ENCODE measurements at regions not wholly inside any gene's neighbourhood (a gene's known extent, or its start where the extent isn't known, plus 50 kb on each side); places are given as distances from the start of the nearest gene placed in this dataset.

- CTCF ChIA-PET (ENCODE audit: unreplicated experiment) = no interaction called here
These were observed 76.3 kb upstream of the ATP2B2 start for GRCh38 chr3:10581716-10582115.

GRCh38 chr3:10582733-10583132 lies 77.3 kb upstream of the ATP2B2 start:
- Histone ChIP-seq H3K9me2 (ENCODE audit: insufficient read depth, low read length) (no peaks in the 10 kb centered on the region), H3K4me2 (ENCODE audit: low read length) (no peak overlapping the region), H4K20me1 (ENCODE audit: insufficient read depth, low read length) (no peaks in the 10 kb centered on the region), H3K9me3 (ENCODE audit: low read length) (no peaks in the 10 kb centered on the region), H2AFZ (ENCODE audit: low read length) (no peak overlapping the region), H3K79me2 (ENCODE audit: insufficient read depth, low read depth, low read length) (no peaks in the 10 kb centered on the region), H3K4me3 (ENCODE audit: low read depth, low read length, poor library complexity, severe bottlenecking) (no peak overlapping the region), H3K36me3 (ENCODE audit: insufficient read depth, low read length) (no peaks in the 10 kb centered on the region), H3K4me1 (ENCODE audit: insufficient read depth, low read length, poor library complexity, severe bottlenecking) (no peaks in the 10 kb centered on the region), H3K27ac (ENCODE audit: low read depth, low read length, poor library complexity, severe bottlenecking) (no peak overlapping the region)
- TF ChIP-seq, protein P1, sequence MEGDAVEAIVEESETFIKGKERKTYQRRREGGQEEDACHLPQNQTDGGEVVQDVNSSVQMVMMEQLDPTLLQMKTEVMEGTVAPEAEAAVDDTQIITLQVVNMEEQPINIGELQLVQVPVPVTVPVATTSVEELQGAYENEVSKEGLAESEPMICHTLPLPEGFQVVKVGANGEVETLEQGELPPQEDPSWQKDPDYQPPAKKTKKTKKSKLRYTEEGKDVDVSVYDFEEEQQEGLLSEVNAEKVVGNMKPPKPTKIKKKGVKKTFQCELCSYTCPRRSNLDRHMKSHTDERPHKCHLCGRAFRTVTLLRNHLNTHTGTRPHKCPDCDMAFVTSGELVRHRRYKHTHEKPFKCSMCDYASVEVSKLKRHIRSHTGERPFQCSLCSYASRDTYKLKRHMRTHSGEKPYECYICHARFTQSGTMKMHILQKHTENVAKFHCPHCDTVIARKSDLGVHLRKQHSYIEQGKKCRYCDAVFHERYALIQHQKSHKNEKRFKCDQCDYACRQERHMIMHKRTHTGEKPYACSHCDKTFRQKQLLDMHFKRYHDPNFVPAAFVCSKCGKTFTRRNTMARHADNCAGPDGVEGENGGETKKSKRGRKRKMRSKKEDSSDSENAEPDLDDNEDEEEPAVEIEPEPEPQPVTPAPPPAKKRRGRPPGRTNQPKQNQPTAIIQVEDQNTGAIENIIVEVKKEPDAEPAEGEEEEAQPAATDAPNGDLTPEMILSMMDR (conservative IDR thresholded peaks at IDR 0.05; ENCODE audit: low read length) = no peak
- TF ChIP-seq EZH2phosphoT487 (IDR thresholded peaks at IDR 0.05; ENCODE audit: borderline replicate concordance, low read depth, low read length) = no peak
- intact Hi-C loops (cut with micrococcal nuclease; ENCODE audit: unreplicated experiment) = no loop called here
- DNase-seq (ENCODE audit: low spot score) = no peak
- ChIA-PET POLR2A (no interaction called here), CTCF (ENCODE audit: unreplicated experiment) (no interaction called here)
- no TSS peak for BruUV-seq (replicated peaks)

More at GRCh38 chr3:10581716-10582115, 76.3 kb upstream of the ATP2B2 start:
- H3K9me3 ChIP-seq (ENCODE audit: low read length) = no peaks in the 10 kb centered on the region
- H3K9me2 ChIP-seq (ENCODE audit: insufficient read depth, low read length) = no peaks in the 10 kb centered on the region
- no peaks in the 10 kb centered on the region for H3K4me1 ChIP-seq (ENCODE audit: insufficient read depth, low read length, poor library complexity, severe bottlenecking)
- H3K27ac ChIP-seq (ENCODE audit: low read depth, low read length, poor library complexity, severe bottlenecking) = no peak overlapping the region
- H3K4me3 ChIP-seq (ENCODE audit: low read depth, low read length, poor library complexity, severe bottlenecking) = no peak overlapping the region
- TF ChIP-seq EZH2phosphoT487 (IDR thresholded peaks at IDR 0.05; ENCODE audit: borderline replicate concordance, low read depth, low read length) = no peak
- TF ChIP-seq, protein P1 (conservative IDR thresholded peaks at IDR 0.05; ENCODE audit: low read length) = no peak
- no TSS peak for BruUV-seq (replicated peaks)
- POLR2A ChIA-PET = interaction anchor here (0.6 kb wide), 1 partner anchor 69 kb away, joined by 4 read pairs; no protein-coding TSS in a partner anchor
- no peaks in the 10 kb centered on the region for H4K20me1 ChIP-seq (ENCODE audit: insufficient read depth, low read length)
- no peak overlapping the region for H3K4me2 ChIP-seq (ENCODE audit: low read length)
- H2AFZ ChIP-seq (ENCODE audit: low read length) = no peak overlapping the region
- no peak for DNase-seq (ENCODE audit: low spot score)
- intact Hi-C loops (cut with micrococcal nuclease; ENCODE audit: unreplicated experiment) = no loop called here
- no peaks in the 10 kb centered on the region for H3K36me3 ChIP-seq (ENCODE audit: insufficient read depth, low read length)
- no peaks in the 10 kb centered on the region for H3K79me2 ChIP-seq (ENCODE audit: insufficient read depth, low read depth, low read length)

DNA sequence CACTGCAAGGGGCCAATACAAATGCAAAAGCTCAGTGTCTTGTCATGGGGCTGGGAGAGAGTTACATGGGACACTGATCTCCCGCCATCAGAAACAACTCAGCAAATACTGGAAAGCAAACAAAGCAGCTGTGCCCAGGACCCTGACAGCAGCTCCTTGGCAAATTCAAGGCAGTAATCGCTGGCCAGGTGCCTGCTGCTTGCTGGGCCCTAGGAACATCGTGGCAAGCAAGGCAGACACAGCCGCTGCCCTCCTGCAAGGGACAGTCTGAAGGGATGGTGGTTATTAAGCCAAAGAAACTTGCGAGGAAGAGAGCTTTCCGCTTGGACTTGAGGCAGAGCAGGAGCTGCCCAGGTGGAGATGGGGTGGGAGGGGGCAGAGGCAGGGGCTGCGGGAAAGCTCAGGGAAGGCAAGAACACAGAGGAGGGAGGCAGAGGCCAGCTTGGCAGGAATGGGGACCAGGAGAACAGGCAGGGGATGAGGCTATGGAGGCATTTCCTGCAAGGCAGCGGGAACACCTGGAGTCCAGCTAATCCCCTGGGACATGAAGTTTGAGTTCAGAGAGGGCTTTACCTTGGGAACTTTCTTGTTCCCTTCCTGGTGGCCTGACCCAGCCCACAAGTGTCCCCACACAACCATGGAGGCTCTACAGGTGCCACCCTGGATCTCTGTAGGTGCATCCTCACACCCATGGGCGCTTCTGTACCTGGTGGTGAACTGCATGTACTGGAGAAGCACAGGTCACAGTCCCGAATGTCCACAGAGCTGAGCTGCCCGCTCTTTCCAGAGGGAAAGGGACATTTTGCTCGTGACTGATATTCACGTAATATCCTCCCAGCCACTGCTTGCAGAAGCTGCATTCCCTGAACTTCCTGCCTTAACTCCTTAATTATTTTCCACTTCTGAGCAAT lies 78.7 kb upstream of the ATP2B2 start:
- Histone ChIP-seq H2AFZ (ENCODE audit: low read length) (no peak overlapping the region), H4K20me1 (ENCODE audit: insufficient read depth, low read length) (no peaks in the 10 kb centered on the region), H3K4me3 (ENCODE audit: low read depth, low read length, poor library complexity, severe bottlenecking) (no peak overlapping the region), H3K4me2 (ENCODE audit: low read length) (no peak overlapping the region), H3K27ac (ENCODE audit: low read depth, low read length, poor library complexity, severe bottlenecking) (no peak overlapping the region), H3K9me2 (ENCODE audit: insufficient read depth, low read length) (no peaks in the 10 kb centered on the region), H3K9me3 (ENCODE audit: low read length) (no peaks in the 10 kb centered on the region), H3K4me1 (ENCODE audit: insufficient read depth, low read length, poor library complexity, severe bottlenecking) (no peaks in the 10 kb centered on the region), H3K36me3 (ENCODE audit: insufficient read depth, low read length) (no peaks in the 10 kb centered on the region), H3K79me2 (ENCODE audit: insufficient read depth, low read depth, low read length) (no peaks in the 10 kb centered on the region)
- ChIA-PET POLR2A (no interaction called here), CTCF (ENCODE audit: unreplicated experiment) (no interaction called here)
- DNase-seq (ENCODE audit: low spot score) = no peak
- no TSS peak for BruUV-seq (replicated peaks)
- intact Hi-C loops (cut with micrococcal nuclease; ENCODE audit: unreplicated experiment) = no loop called here
- TF ChIP-seq EZH2phosphoT487 (IDR thresholded peaks at IDR 0.05; ENCODE audit: borderline replicate concordance, low read depth, low read length) = no peak
- TF ChIP-seq, protein P1 (conservative IDR thresholded peaks at IDR 0.05; ENCODE audit: low read length) = no peak

Data from OCI-LY7 (cell line).